ENCODE measurements at regions not wholly inside any gene's neighbourhood (a gene's known extent, or its start where the extent isn't known, plus 50 kb on each side); places are given as distances from the start of the nearest gene placed in this dataset.

DNA sequence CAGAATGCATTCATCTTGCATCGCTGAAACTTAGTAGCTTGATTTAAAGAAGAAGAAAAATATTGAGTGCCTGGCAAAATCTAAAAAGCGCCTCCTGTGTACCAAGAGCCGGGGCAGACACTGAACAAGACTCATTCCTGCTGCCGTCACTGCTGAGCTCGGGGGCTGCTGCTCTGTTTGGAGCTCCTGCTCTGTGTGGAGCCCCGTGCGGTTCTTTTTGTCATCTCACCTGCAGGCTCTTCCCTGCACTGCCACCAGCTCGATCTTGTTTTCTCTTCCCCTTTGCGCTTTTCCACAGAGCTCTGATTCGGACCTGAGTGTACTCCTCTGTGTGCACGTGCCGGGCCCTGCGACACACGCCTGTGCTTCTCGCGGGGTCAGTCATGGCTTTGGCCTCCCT, 462.1 kb upstream of the DPP6 start:
- no peaks in the 10 kb centered on the region for H3K4me1 Mint-ChIP-seq
- no peak overlapping the region for H3K27ac Mint-ChIP-seq
- H3K27me3 Mint-ChIP-seq: no peaks in the 10 kb centered on the region
- H3K36me3 Mint-ChIP-seq (ENCODE audit: low read depth): no peaks in the 10 kb centered on the region
- no peak for DNase-seq
- no peak overlapping the region for H3K4me3 Mint-ChIP-seq
- ChIA-PET CTCF (no interaction called here), POLR2A (no interaction called here)
- H3K9me3 Mint-ChIP-seq: peaks cover 5% of the 10 kb centered on the region

DNA sequence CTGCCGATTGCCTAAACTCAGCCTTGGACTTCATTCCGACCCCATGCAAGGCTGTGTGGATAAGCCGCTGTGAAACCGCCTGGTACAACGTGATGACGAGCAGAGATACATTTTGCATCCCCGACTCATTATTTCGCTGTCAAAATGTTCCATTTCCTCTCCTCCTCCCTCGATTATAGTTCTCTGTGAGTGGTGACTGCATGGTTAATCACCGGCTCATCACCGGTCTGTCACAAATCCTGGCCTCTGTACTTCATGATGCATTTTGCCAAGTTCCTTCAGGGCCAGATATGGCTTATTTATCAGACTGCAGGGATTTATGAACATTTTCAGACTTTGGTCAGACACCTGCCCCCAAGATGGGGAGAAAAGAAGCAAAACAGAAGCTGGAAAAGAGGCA, 461.6 kb upstream of the DPP6 start:
- Mint-ChIP-seq H3K9me3 (peaks cover 5% of the 10 kb centered on the region), H3K4me1 (no peaks in the 10 kb centered on the region), H3K4me3 (no peak overlapping the region), H3K36me3 (ENCODE audit: low read depth) (no peaks in the 10 kb centered on the region), H3K27ac (no peak overlapping the region), H3K27me3 (no peaks in the 10 kb centered on the region)
- ChIA-PET CTCF (no interaction called here), POLR2A (no interaction called here)
- DNase-seq: no peak

DNA sequence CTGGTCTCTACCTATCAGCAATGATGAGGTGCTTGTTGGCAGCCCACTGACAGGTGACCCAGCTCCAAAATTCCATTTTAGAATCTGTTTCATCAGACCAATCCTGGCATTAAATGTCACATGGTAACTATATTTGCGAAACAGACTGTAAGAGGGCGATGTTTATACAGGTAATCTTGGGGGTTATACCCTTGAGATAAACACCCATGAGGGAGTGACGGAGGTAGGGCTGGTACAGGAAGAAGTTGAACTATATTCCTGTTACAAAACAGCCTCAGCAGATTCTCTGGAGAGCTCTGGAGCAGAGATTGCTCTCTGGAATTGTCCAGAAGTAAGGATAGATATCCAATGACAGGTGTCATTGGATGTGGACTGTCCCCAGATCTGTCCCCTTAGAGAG, 444.8 kb upstream of the DPP6 start:
- CTCF ChIA-PET: no interaction called here
- Mint-ChIP-seq H3K4me3 (no peak overlapping the region), H3K9me3 (peaks cover 11% of the 10 kb centered on the region), H3K27me3 (no peaks in the 10 kb centered on the region), H3K4me1 (no peaks in the 10 kb centered on the region), H3K36me3 (ENCODE audit: low read depth) (no peaks in the 10 kb centered on the region), H3K27ac (no peak overlapping the region)
- POLR2A ChIA-PET: no interaction called here
- no peak for DNase-seq

DNA sequence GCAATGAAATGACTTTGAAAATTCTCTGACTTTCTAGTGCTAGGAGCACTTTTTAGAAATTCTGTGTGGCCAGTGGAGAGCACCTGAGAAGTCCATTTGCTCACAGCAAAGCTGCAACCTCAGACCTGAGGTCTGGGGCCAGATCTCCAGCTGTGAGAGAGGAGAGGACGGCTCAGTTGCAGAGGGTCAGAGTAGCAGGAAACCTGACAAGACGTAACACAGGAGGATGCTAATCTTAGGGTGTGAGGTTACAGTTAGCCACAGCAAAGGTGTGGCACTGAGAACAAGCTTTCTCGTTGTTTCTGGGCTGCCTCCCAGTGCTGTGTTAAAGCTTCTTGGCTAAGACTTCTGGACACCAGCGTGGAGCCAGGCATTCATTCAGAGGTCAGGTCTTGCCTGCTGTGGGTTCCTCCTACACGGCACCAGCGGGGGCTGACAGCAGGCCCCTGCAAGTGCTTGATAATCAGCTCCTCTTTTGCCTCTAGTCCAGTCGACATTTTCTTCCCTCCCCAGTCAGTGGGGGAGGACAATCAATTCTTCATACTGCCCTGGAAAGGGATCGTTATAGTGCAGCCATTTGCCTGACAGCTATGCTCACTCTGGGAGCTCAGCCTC, 435.4 kb upstream of the DPP6 start:
- H3K4me1 Mint-ChIP-seq: no peaks in the 10 kb centered on the region
- H3K4me3 Mint-ChIP-seq: no peak overlapping the region
- no peaks in the 10 kb centered on the region for H3K27me3 Mint-ChIP-seq
- no peak for DNase-seq
- ChIA-PET CTCF (no interaction called here), POLR2A (no interaction called here)
- peaks cover 5% of the 10 kb centered on the region for H3K9me3 Mint-ChIP-seq
- H3K27ac Mint-ChIP-seq: no peak overlapping the region
- H3K36me3 Mint-ChIP-seq (ENCODE audit: low read depth): no peaks in the 10 kb centered on the region

DNA sequence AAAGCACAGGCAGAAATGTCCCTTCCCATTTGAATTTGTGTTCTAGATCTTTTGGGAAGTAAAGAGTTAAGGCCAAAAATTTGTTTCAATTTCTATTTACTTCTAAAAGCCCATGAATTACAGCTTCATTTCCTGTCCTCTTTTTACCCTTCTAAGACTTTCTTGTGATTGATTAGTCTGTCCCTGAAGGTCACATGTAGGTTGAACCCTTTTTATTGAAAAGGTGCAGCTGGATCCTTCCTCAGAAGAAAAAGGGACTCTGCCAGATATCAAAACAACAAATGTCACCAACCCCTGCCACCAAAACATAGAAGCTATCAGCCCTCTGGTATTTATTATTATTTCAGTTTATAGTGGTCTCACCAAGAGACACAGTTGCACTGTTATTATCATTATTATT, 424.9 kb upstream of the DPP6 start:
- no peaks in the 10 kb centered on the region for H3K27me3 Mint-ChIP-seq
- no peak overlapping the region for H3K4me3 Mint-ChIP-seq
- H3K4me1 Mint-ChIP-seq: no peaks in the 10 kb centered on the region
- H3K36me3 Mint-ChIP-seq (ENCODE audit: low read depth): no peaks in the 10 kb centered on the region
- ChIA-PET CTCF (no interaction called here), POLR2A (no interaction called here)
- H3K9me3 Mint-ChIP-seq: peaks cover 19% of the 10 kb centered on the region
- no peak overlapping the region for H3K27ac Mint-ChIP-seq
- DNase-seq: no peak

DNA sequence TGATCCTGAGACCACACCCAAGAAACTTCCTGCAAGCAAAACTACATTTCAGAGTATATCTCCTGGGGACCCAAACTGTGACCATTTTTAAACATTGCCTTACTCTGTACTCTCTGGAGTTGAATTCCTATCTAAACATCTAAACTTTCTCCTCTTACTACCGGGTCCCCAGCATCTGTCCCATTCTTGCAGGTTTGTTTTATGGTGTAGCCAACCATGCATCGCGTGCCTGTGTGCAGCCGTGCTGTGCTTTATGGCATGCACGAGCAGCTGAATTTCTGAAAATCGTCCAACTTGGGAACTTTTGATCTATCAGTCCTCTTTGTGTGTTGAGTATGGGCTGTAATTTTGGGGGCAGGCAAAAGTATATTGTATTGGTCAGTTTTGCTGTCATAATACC, 423.8 kb upstream of the DPP6 start:
- H3K4me3 Mint-ChIP-seq: no peak overlapping the region
- H3K27me3 Mint-ChIP-seq: no peaks in the 10 kb centered on the region
- ChIA-PET POLR2A (no interaction called here), CTCF (no interaction called here)
- H3K27ac Mint-ChIP-seq: no peak overlapping the region
- DNase-seq: no peak
- H3K9me3 Mint-ChIP-seq: peaks cover 10% of the 10 kb centered on the region
- no peaks in the 10 kb centered on the region for H3K36me3 Mint-ChIP-seq (ENCODE audit: low read depth)
- H3K4me1 Mint-ChIP-seq: no peaks in the 10 kb centered on the region

DNA sequence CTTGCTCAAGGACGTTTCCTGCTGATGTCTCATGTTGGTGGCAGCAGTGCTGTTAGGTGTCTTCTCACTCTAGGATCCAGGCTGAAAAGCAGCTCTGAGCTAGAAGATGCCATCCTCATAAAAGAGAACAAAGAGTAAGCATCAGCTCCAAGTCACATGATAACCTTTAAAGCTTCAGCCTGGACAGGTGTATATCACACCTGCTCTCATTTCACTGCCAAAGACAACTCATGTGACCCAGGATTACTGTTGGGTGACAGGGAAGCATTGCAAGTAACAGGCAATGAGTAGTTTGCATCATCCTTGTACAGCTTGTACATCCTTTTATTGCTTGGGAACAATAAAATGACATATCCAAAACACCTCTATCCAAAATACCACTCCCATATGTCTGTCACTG, 423.4 kb upstream of the DPP6 start:
- POLR2A ChIA-PET: no interaction called here
- CTCF ChIA-PET: no interaction called here
- Mint-ChIP-seq H3K9me3 (peaks cover 10% of the 10 kb centered on the region), H3K27me3 (no peaks in the 10 kb centered on the region), H3K27ac (no peak overlapping the region), H3K4me1 (no peaks in the 10 kb centered on the region), H3K36me3 (ENCODE audit: low read depth) (no peaks in the 10 kb centered on the region), H3K4me3 (no peak overlapping the region)
- DNase-seq: no peak

DNA sequence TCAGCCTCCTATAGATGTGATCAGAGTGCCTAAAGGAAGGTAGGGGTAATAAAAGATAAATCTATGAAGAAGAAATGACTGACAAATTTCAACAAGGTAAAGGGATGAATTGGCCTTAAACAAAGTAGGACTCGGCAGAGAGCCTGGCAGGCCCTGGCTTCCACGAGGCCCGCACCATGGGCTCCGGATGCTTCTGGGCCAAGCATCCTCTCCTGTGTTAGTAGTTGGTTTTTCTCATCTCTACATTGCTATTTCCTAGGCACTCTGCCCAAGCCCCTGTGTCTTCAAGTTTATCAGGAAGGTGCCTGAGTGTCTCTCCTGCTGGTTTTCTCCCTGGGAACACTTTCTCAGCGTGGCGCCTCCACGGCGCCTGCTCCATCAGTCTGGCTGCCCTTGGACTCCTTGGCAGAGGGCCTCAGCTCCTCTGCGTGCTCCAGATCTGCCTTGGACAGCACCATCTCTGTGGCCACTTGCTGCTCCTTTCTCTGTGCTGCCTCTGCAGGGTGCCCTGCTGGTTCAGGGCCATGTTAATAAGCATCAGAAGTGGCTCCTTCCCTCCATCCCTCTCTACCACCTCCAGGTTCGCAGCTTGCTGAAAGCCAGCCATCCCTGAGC, 413.3 kb upstream of the DPP6 start:
- no peaks in the 10 kb centered on the region for H3K36me3 Mint-ChIP-seq (ENCODE audit: low read depth)
- no peak overlapping the region for H3K27ac Mint-ChIP-seq
- CTCF ChIA-PET: no interaction called here
- POLR2A ChIA-PET: no interaction called here
- no peak for DNase-seq
- H3K4me3 Mint-ChIP-seq: no peak overlapping the region
- H3K27me3 Mint-ChIP-seq: no peaks in the 10 kb centered on the region
- H3K4me1 Mint-ChIP-seq: no peaks in the 10 kb centered on the region
- peaks cover 15% of the 10 kb centered on the region for H3K9me3 Mint-ChIP-seq

DNA sequence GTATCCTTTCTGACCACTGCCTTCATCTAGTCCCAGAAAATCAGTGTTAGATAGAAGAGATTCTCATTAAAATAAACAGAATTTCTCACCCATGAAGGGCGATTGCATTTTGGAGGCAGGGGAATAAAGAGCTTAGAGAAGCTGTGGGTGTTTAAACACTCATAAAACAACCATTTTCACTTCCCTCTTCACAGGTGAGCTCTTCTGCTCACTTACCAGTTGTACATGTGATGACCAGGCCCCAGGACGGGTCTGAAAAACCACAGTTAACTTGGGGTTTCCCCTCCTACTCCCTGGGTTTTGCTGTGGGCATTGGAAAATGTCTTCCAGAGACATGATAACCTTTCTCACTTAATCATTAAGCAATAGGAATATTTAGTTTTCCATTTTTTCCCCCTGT, 411.6 kb upstream of the DPP6 start:
- no peaks in the 10 kb centered on the region for H3K36me3 Mint-ChIP-seq (ENCODE audit: low read depth)
- no peak for DNase-seq
- no peak overlapping the region for H3K4me3 Mint-ChIP-seq
- ChIA-PET CTCF (no interaction called here), POLR2A (no interaction called here)
- no peaks in the 10 kb centered on the region for H3K27me3 Mint-ChIP-seq
- no peak overlapping the region for H3K27ac Mint-ChIP-seq
- H3K9me3 Mint-ChIP-seq: peaks cover 15% of the 10 kb centered on the region
- H3K4me1 Mint-ChIP-seq: no peaks in the 10 kb centered on the region

DNA sequence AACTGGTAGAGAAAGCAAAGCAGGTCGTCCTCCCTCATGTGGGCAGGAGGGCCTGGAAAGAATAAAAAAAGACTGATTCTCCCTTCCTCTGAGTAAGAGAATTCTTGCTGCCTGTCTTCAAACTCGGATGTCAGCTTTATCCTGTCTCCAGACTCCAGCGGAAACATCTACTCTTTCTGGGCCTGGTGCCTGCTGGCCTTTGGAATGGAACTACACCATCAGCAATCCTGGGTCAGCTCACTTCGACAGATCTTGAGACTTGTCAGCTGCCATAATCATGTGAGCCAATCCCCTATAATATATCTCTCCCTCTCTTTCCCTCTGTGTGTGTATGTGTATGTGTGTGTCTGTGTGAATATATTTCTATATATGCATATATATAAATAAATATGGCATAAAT, 411.0 kb upstream of the DPP6 start:
- H3K9me3 Mint-ChIP-seq: peaks cover 15% of the 10 kb centered on the region
- POLR2A ChIA-PET: no interaction called here
- no peak for DNase-seq

DNA sequence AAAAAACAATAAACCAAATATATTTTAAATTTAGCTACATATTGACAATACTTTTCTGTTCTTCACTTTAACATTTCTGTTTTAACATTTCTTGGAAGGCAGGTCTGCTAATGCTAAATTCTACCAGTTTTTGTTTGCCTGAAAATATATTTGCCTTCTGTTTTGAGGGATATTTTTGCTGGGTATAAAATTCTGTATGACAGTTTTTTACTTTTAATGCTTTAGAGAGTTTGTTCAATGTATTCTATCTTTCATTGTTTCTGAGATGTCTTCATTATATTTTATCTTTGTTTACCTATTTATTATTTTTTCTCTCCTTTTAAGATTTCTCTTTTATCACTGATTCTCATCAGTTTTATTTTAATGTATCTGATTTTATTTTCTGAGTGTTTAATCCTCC, 409.2 kb upstream of the DPP6 start:
- DNase-seq: no peak
- ChIA-PET CTCF (no interaction called here), POLR2A (no interaction called here)
- H3K4me3 Mint-ChIP-seq: no peak overlapping the region
- H3K9me3 Mint-ChIP-seq: peaks cover 20% of the 10 kb centered on the region
- H3K27me3 Mint-ChIP-seq: no peaks in the 10 kb centered on the region
- H3K4me1 Mint-ChIP-seq: no peaks in the 10 kb centered on the region
- H3K27ac Mint-ChIP-seq: no peak overlapping the region
- H3K36me3 Mint-ChIP-seq (ENCODE audit: low read depth): no peaks in the 10 kb centered on the region

More for the DNA sequence above, 411.0 kb upstream of the DPP6 start:
- CTCF ChIA-PET: no interaction called here
- H3K4me1 Mint-ChIP-seq: no peaks in the 10 kb centered on the region
- H3K27me3 Mint-ChIP-seq: no peaks in the 10 kb centered on the region
- no peak overlapping the region for H3K4me3 Mint-ChIP-seq
- no peak overlapping the region for H3K27ac Mint-ChIP-seq
- H3K36me3 Mint-ChIP-seq (ENCODE audit: low read depth): no peaks in the 10 kb centered on the region

DNA sequence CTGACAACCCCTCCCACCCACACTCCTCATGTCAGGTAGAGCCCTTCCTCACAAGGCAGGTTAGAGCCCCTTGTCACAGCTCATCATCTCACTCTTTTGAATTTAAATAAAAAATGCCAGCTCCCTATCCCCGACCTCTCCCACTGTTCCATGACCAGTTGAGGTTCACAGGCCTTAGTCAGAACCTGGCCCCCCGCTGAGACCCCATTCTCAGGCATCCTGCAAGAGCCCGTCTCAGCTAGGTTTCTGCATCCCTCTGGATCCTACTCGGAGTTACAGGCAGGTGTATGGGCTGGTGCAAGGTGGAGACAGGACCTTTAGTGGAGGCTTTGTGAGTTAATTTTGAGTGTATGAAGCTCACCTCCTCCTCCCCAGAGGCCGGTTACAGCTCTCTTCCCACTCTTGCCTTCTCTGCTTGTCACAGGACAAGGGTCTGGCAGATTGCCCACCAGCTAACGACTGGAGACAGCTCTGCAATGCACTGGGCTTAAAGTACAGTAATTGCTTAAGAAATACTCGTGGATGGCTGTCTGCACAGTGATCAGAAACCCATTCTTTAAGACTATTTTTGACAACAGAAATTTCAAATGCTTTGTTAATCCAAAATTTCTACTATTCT, 394.9 kb upstream of the DPP6 start:
- CTCF ChIA-PET: no interaction called here
- Mint-ChIP-seq H3K36me3 (ENCODE audit: low read depth) (no peaks in the 10 kb centered on the region), H3K27me3 (no peaks in the 10 kb centered on the region), H3K9me3 (peaks cover 15% of the 10 kb centered on the region), H3K4me1 (no peaks in the 10 kb centered on the region), H3K4me3 (no peak overlapping the region), H3K27ac (no peak overlapping the region)
- DNase-seq: no peak
- POLR2A ChIA-PET: no interaction called here

DNA sequence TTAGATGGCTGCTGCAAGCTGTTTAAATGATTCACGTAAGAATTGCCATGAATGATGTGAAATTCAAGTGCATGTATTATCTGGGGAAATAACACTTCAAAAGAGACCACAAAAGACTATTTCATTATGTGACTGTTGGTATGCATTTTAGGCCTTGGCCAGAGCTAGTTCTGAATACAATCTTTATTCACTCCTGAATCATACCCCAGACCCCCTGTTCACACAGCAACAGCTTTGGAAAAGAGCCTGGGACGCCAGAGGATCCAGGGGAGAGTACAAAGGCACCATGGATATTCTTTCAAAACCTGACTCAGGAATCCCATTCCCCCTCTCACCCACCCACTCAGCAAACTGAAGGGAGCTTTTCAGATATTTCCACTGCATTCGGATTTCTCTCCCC, 377.1 kb upstream of the DPP6 start:
- H3K4me1 Mint-ChIP-seq: no peaks in the 10 kb centered on the region
- ChIA-PET POLR2A (no interaction called here), CTCF (no interaction called here)
- no peaks in the 10 kb centered on the region for H3K27me3 Mint-ChIP-seq
- H3K36me3 Mint-ChIP-seq (ENCODE audit: low read depth): no peaks in the 10 kb centered on the region
- DNase-seq: no peak
- peaks cover 8% of the 10 kb centered on the region for H3K9me3 Mint-ChIP-seq
- no peak overlapping the region for H3K4me3 Mint-ChIP-seq
- no peak overlapping the region for H3K27ac Mint-ChIP-seq

DNA sequence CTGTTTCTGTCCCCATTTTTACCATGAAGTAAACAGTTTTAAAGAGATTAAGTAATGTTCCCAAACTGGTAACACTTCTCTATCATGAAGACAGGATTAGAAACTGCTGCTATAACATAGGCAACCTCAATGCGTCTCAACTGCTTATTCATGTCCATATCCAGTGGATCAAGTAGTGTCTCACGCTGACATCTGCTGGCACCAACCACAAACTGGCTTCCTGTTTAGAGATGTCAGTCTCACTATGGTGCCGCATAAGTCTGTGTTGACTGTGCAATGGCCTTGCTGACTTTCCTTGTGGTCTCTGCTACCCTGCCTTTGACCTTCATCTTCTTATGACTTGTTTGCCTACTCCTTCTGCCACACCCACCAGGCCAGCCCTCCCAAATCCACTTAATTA, 369.6 kb upstream of the DPP6 start:
- no peaks in the 10 kb centered on the region for H3K36me3 Mint-ChIP-seq (ENCODE audit: low read depth)
- ChIA-PET CTCF (no interaction called here), POLR2A (no interaction called here)
- H3K27me3 Mint-ChIP-seq: no peaks in the 10 kb centered on the region
- no peak for DNase-seq
- H3K27ac Mint-ChIP-seq: no peak overlapping the region
- H3K9me3 Mint-ChIP-seq: peaks cover 3% of the 10 kb centered on the region
- no peaks in the 10 kb centered on the region for H3K4me1 Mint-ChIP-seq
- no peak overlapping the region for H3K4me3 Mint-ChIP-seq

Measured in activated CD4-positive, alpha-beta memory T cell treated with anti-CD3 and anti-CD28 coated beads, Interleukin-2, amount 10 ng/mL, durations not matched to agents 7 days and 5 days (primary cell).